Bronchial epithelial cell (primary cell): ENCODE measurements at regions not wholly inside any gene's neighbourhood (a gene's known extent, or its start where the extent isn't known, plus 50 kb on each side); places are given as distances from the start of the nearest gene placed in this dataset.
A peak's percentile ranks its signal among the peaks of the same experiment; 100 is the strongest.

Source experiments
- DNase-seq: peaks from one replicate; pipeline ENCODE4 v3.0.0-alpha.2; 2010; ENCODE audit warnings: low read depth
- FAIRE-seq: peaks from 2 replicates; lab custom pipeline; 2011; peaks lifted over from hg19 to GRCh38; lab: Jason Lieb, UNC
- H3K27me3 ChIP-seq: 2 replicates; pipeline ENCODE4 v1.5.1; 2011; ENCODE audit warnings: low read length; ENCODE audit not compliant: control insufficient read depth, insufficient read depth
- H3K36me3 ChIP-seq: 2 replicates; pipeline ENCODE4 v1.5.1; 2011; ENCODE audit warnings: low read length; ENCODE audit not compliant: control insufficient read depth, insufficient read depth
- H3K4me3 ChIP-seq: 2 replicates; pipeline ENCODE4 v1.5.1; 2011; ENCODE audit warnings: mild to moderate bottlenecking, low read depth, low read length, control low read depth
- TF ChIP-seq, protein P1 (sequence below): IDR thresholded peaks from 2 replicates; pipeline ENCODE4 v1.5.1; 2011; ENCODE audit warnings: mild to moderate bottlenecking, moderate library complexity, low read length, control low read depth, inconsistent platforms; ENCODE audit not compliant: insufficient read depth, severe bottlenecking

DNA sequence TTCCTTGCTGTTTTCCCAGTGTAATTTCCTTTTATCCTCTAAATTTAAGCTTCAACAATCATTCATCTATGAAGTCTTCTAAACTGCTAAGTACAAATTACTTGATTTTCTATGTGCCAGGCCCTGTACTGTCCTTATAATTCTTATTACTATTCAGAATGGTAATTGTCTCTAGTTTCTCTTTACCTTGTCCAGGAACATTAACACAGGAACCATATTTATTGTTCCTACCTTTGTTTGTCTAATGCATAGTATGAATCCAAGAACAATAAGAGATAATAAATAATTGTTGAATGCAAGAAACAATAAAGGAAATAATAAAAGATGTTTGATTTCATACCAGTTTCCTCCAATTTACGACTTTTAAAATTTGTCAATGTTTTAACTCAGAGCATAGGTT is 1083.2 kb downstream of the ROBO2 start:
- no peak for DNase-seq
- FAIRE-seq = no peak
- Histone ChIP-seq H3K27me3 (no peaks in the 10 kb centered on the region), H3K36me3 (no peaks in the 10 kb centered on the region), H3K4me3 (no peak overlapping the region)
- TF ChIP-seq, protein P1, sequence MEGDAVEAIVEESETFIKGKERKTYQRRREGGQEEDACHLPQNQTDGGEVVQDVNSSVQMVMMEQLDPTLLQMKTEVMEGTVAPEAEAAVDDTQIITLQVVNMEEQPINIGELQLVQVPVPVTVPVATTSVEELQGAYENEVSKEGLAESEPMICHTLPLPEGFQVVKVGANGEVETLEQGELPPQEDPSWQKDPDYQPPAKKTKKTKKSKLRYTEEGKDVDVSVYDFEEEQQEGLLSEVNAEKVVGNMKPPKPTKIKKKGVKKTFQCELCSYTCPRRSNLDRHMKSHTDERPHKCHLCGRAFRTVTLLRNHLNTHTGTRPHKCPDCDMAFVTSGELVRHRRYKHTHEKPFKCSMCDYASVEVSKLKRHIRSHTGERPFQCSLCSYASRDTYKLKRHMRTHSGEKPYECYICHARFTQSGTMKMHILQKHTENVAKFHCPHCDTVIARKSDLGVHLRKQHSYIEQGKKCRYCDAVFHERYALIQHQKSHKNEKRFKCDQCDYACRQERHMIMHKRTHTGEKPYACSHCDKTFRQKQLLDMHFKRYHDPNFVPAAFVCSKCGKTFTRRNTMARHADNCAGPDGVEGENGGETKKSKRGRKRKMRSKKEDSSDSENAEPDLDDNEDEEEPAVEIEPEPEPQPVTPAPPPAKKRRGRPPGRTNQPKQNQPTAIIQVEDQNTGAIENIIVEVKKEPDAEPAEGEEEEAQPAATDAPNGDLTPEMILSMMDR = no peak

GRCh38 chr3:78129707-78130106 is 1089.8 kb downstream of the ROBO2 start:
- no peaks in the 10 kb centered on the region for H3K27me3 ChIP-seq
- no peaks in the 10 kb centered on the region for H3K36me3 ChIP-seq
- TF ChIP-seq, protein P1 = no peak
- no peak overlapping the region for H3K4me3 ChIP-seq
- DNase-seq = no peak
- no peak for FAIRE-seq

GRCh38 chr3:78130741-78131290 is 1090.9 kb downstream of the ROBO2 start:
- no peak for FAIRE-seq
- TF ChIP-seq, protein P1 = no peak
- Histone ChIP-seq H3K27me3 (no peaks in the 10 kb centered on the region), H3K4me3 (no peak overlapping the region), H3K36me3 (no peaks in the 10 kb centered on the region)
- no peak for DNase-seq

- Histone ChIP-seq H3K27me3 (no peaks in the 10 kb centered on the region), H3K36me3 (no peaks in the 10 kb centered on the region), H3K4me3 (no peak overlapping the region)
- no peak for DNase-seq
- TF ChIP-seq, protein P1 = no peak
- FAIRE-seq = no peak
Measured at GRCh38 chr3:78134496-78134895, 1094.6 kb downstream of the ROBO2 start.

DNA sequence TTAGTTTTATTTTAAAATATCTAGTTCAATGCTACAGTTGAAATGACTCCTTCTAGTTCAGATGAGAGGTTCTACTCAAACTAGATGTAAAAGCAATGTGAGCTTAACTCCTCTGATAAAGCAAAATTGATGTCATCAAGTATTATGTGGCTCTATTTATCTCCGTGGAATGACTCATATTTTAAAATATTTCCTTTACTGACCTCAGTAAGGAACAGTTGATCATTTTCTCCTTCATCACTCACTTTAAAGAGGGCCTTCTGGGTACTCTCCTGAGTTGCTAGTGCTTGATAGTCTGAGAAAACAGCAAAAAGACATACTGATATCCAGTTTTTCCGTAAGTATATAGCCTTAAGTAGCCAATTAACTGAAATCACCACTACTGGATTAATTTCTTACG is 1099.3 kb downstream of the ROBO2 start:
- DNase-seq = peak; percentile 86
- Histone ChIP-seq H3K36me3 (no peaks in the 10 kb centered on the region), H3K27me3 (no peaks in the 10 kb centered on the region), H3K4me3 (no peak overlapping the region)
- TF ChIP-seq, protein P1 = no peak
- no peak for FAIRE-seq

DNA sequence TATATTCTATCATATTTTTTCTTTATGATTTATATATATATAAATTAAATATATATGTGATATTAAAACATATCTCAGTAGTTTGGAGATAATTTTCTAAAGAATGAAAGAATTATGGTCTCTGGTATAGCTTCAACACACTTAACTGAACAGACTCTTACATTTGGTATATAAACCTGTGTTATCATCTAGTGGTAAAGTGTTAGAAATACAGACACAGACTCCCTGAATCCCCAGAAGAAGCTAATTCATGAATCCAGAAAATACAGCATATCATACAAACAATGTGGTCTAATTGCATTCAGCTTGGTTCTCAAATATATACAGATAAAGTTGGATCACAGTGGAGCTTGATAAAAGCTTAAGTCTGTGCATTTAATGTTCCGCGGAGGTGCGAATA is 1100.4 kb downstream of the ROBO2 start:
- peak; percentile 15 for DNase-seq
- no peaks in the 10 kb centered on the region for H3K27me3 ChIP-seq
- H3K4me3 ChIP-seq = no peak overlapping the region
- no peak for FAIRE-seq
- TF ChIP-seq, protein P1 = no peak
- no peaks in the 10 kb centered on the region for H3K36me3 ChIP-seq
